A549 (cell line): ENCODE measurements at regions not wholly inside any gene's neighbourhood (a gene's known extent, or its start where the extent isn't known, plus 50 kb on each side); places are given as distances from the start of the nearest gene placed in this dataset.

ENCODE experiments used
- ATAC-seq, 2 experiments: fragments of 200-7000 bp in 1 of 2; fragments of >200 bp in 1 of 2; cut with Nextera tagmentation in 1 of 2; cut with Tn5 transposase in 1 of 2; 3 replicates each; pipeline versions ENCODE4 v1.8.0 to v1.9.1; 2018 to 2020; ENCODE audit warnings: mild to moderate bottlenecking in 1 of 2, moderate library complexity in 1 of 2
- CTCF ChIA-PET: fragments of 300-600 bp; sonication (Branson Sonifier 250); formaldehyde crosslinking; extraction: SDS; loops from one replicate; lab custom pipeline; 2021; ENCODE audit warnings: antibody characterized with exemption, inconsistent platforms; lab: Yijun Ruan, JAX
- POLR2A ChIA-PET: fragments of 350-600 bp; formaldehyde crosslinking; extraction: SDS; loops from one replicate; lab custom pipeline; 2021; ENCODE audit warnings: antibody characterized with exemption, inconsistent platforms; lab: Yijun Ruan, JAX
- DNase-seq, 2 experiments: peaks; one replicate each; pipeline versions ENCODE4 v3.0.0 to v3.0.0-alpha.2; 2011 to 2016; ENCODE audit warnings: low read depth in 1 of 2, low spot score in 1 of 2
- FAIRE-seq: peaks from 2 replicates; lab custom pipeline; 2011; peaks lifted over from hg19 to GRCh38; lab: Jason Lieb, UNC
- H3K27ac ChIP-seq, 2 experiments: fragments of >200 bp; sonication (Bioruptor Twin); formaldehyde crosslinking; 3 replicates each; pipeline ENCODE4 v1.5.1; 2016 to 2017
- H3K4me1 ChIP-seq: fragments of >200 bp; sonication (Bioruptor Twin); formaldehyde crosslinking; 3 replicates; pipeline ENCODE4 v1.6.1; 2016
- H3K4me2 ChIP-seq: fragments of >200 bp; sonication (Bioruptor Twin); formaldehyde crosslinking; 3 replicates; pipeline ENCODE4 v1.6.1; 2016
- H3K4me3 ChIP-seq: fragments of >200 bp; sonication (Bioruptor Twin); formaldehyde crosslinking; 3 replicates; pipeline ENCODE4 v1.5.1; 2016
- H3K9me3 ChIP-seq: fragments of >200 bp; sonication (Bioruptor Twin); formaldehyde crosslinking; 3 replicates; pipeline ENCODE4 v1.6.1; 2016
- BCL3 ChIP-seq: fragments of >200 bp; sonication (Bioruptor Twin); formaldehyde crosslinking; IDR thresholded peaks from 3 replicates; pipeline ENCODE4 v1.6.1; 2016
- BHLHE40 ChIP-seq: IDR thresholded peaks from 2 replicates; pipeline ENCODE4 v1.6.1; 2012; ENCODE audit warnings: low read depth, low read length, inconsistent platforms
- CBX2 ChIP-seq: fragments of 200-600 bp; sonication (generic); IDR thresholded peaks from 2 replicates; pipeline ENCODE4 v1.6.1; 2016; ENCODE audit warnings: low read depth, mild to moderate bottlenecking, borderline replicate concordance
- CBX8 ChIP-seq: fragments of 200-600 bp; sonication (generic); IDR thresholded peaks from 2 replicates; pipeline ENCODE4 v1.6.1; 2016
- CHD2 ChIP-seq: fragments of 150-350 bp; IDR thresholded peaks from 2 replicates; pipeline ENCODE4 v1.6.1; 2014; ENCODE audit warnings: low read length; ENCODE audit not compliant: partially characterized antibody
- CTCF ChIP-seq: fragments of >200 bp; sonication (Bioruptor Twin); formaldehyde crosslinking; IDR thresholded peaks from 3 replicates; pipeline ENCODE4 v1.5.1; 2016
- EHMT2 ChIP-seq: fragments of 200-600 bp; sonication (generic); IDR thresholded peaks from 2 replicates; pipeline ENCODE4 v1.6.1; 2016; ENCODE audit warnings: antibody characterized with exemption, low read depth, mild to moderate bottlenecking, moderate library complexity
- ELK1 ChIP-seq: fragments of 150-350 bp; IDR thresholded peaks from 2 replicates; pipeline ENCODE4 v1.6.1; 2014; ENCODE audit warnings: low read depth, mild to moderate bottlenecking, low read length
- ESRRA ChIP-seq: fragments of 150-350 bp; IDR thresholded peaks from 2 replicates; pipeline ENCODE4 v1.6.1; 2014; ENCODE audit warnings: mild to moderate bottlenecking, low read length, borderline replicate concordance
- FOSL2 ChIP-seq, 2 experiments: fragments of 450-650 bp in 1 of 2; fragments of >200 bp in 1 of 2; sonication (Bioruptor Twin) in 1 of 2; formaldehyde crosslinking; IDR thresholded peaks; 2 replicates each; pipeline versions ENCODE4 v1.5.0 to v1.6.1; 2016 to 2020; ENCODE audit warnings: mild to moderate bottlenecking in 1 of 2, moderate library complexity in 1 of 2
- GATA3 ChIP-seq: IDR thresholded peaks from 2 replicates; pipeline ENCODE4 v1.6.1; 2012; ENCODE audit warnings: borderline replicate concordance
- HDAC2 ChIP-seq: fragments of 200-600 bp; sonication (generic); IDR thresholded peaks from 2 replicates; pipeline ENCODE4 v1.6.1; 2016
- HOXB5 ChIP-seq: fragments of 250-450 bp; sonication (Bioruptor Pico); IDR thresholded peaks from 2 replicates; pipeline ENCODE4 v1.5.0; 2020; ENCODE audit warnings: mild to moderate bottlenecking, moderate library complexity
- JUNB ChIP-seq: fragments of >200 bp; sonication (Bioruptor Twin); formaldehyde crosslinking; IDR thresholded peaks from 2 replicates; pipeline ENCODE4 v1.6.1; 2016
- MAFK ChIP-seq: fragments of 450-650 bp; IDR thresholded peaks from 2 replicates; pipeline ENCODE4 v1.6.1; 2014; ENCODE audit not compliant: partially characterized antibody
- MYC ChIP-seq: IDR thresholded peaks from 2 replicates; pipeline ENCODE4 v1.6.1; 2012; ENCODE audit warnings: mild to moderate bottlenecking, inconsistent platforms, low read length, improper control_type of control experiment, borderline replicate concordance
- NPAS2 ChIP-seq: fragments of 250-450 bp; sonication (Bioruptor Pico); IDR thresholded peaks from 2 replicates; pipeline ENCODE4 v1.8.0; 2022; ENCODE audit warnings: mild to moderate bottlenecking, moderate library complexity, borderline replicate concordance
- NR3C1 ChIP-seq: fragments of >200 bp; sonication (Bioruptor Twin); formaldehyde crosslinking; IDR thresholded peaks from 3 replicates; pipeline ENCODE4 v1.6.1; 2017
- PBX3 ChIP-seq: IDR thresholded peaks from 2 replicates; pipeline ENCODE4 v1.6.1; 2012
- RAD21 ChIP-seq, 2 experiments: fragments of >200 bp in 1 of 2; sonication (Bioruptor Twin) in 1 of 2; formaldehyde crosslinking in 1 of 2; IDR thresholded peaks in 1 of 2; conservative IDR thresholded peaks in 1 of 2; 2 replicates in 1 of 2; 3 replicates in 1 of 2; pipeline ENCODE4 v1.6.1; 2012 to 2018; ENCODE audit warnings: inconsistent platforms in 1 of 2
- RARB ChIP-seq: fragments of 250-450 bp; sonication (Bioruptor Pico); IDR thresholded peaks from 2 replicates; pipeline ENCODE4 v1.8.0; 2021; ENCODE audit warnings: mild to moderate bottlenecking, moderate library complexity
- RCOR1 ChIP-seq: fragments of 150-350 bp; IDR thresholded peaks from 2 replicates; pipeline ENCODE4 v1.6.1; 2014; ENCODE audit warnings: antibody characterized with exemption, low read length, low read depth
- RNF2 ChIP-seq: fragments of 200-600 bp; sonication (generic); IDR thresholded peaks from 2 replicates; pipeline ENCODE4 v1.6.1; 2016; ENCODE audit warnings: low read depth, mild to moderate bottlenecking, antibody characterized with exemption, moderate library complexity, borderline replicate concordance
- TP53 ChIP-seq: fragments of 250-450 bp; sonication (Bioruptor Pico); IDR thresholded peaks from 2 replicates; pipeline ENCODE4 v1.5.0; 2021; ENCODE audit warnings: mild to moderate bottlenecking, moderate library complexity
- ZC3H11A ChIP-seq: fragments of 450-650 bp; IDR thresholded peaks from 2 replicates; pipeline ENCODE4 v1.6.1; 2014; ENCODE audit warnings: antibody characterized with exemption, mild to moderate bottlenecking
- ZFP36 ChIP-seq: fragments of 450-650 bp; IDR thresholded peaks from 2 replicates; pipeline ENCODE4 v1.6.1; 2014; ENCODE audit warnings: borderline replicate concordance; ENCODE audit not compliant: partially characterized antibody
- ZNF302 ChIP-seq: fragments of 250-450 bp; sonication (Bioruptor Pico); IDR thresholded peaks from 2 replicates; pipeline ENCODE4 v1.9.0; 2021; ENCODE audit warnings: inconsistent platforms, mild to moderate bottlenecking, moderate library complexity
- ZSCAN20 ChIP-seq: fragments of 250-450 bp; sonication (Bioruptor Pico); IDR thresholded peaks from 2 replicates; pipeline ENCODE4 v1.8.0; 2022; ENCODE audit warnings: mild to moderate bottlenecking, moderate library complexity
- WGBS: methylation state at CpG from one replicate; pipeline ENCODE4 v1.1.6; 2017; ENCODE audit errors: missing lambda C conversion rate; 5-methylcytosine and 5-hydroxymethylcytosine counted together

- H3K27ac ChIP-seq, result no peak overlapping the region
- no peaks in the 10 kb centered on the region for H3K4me1 ChIP-seq
- DNase-seq (no peak), FAIRE-seq (no peak), ATAC-seq (no peak)
- TF ChIP-seq NR3C1, result no peak
- no peak for TF ChIP-seq CTCF
- TF ChIP-seq ESRRA, result no peak
- no peak for TF ChIP-seq RNF2
- TF ChIP-seq FOSL2 (IDR thresholded peaks at IDR 0.05), result no peak
- no peak for TF ChIP-seq FOSL2 (CRISPR knock-in tag; IDR thresholded peaks at IDR 0.05)
- no peak for TF ChIP-seq CBX8
- TF ChIP-seq HDAC2, result no peak
- TF ChIP-seq RCOR1, result no peak
- no peak for TF ChIP-seq BCL3
- TF ChIP-seq GATA3, result no peak
- no peak for TF ChIP-seq ZFP36
- TF ChIP-seq HOXB5 (CRISPR knock-in tag), result no peak
- TF ChIP-seq CHD2, result no peak
- TF ChIP-seq ZSCAN20, result no peak
- ChIA-PET POLR2A (no interaction called here), CTCF (no interaction called here)
- WGBS, result 0% methylated on average over 4 of the region's 4 CpGs
- no peaks in the 10 kb centered on the region for H3K9me3 ChIP-seq
- no peak overlapping the region for H3K4me3 ChIP-seq
- no peak overlapping the region for H3K4me2 ChIP-seq
These were observed 286.9 kb upstream of the CELF4 start for GRCh38 chr18:37852464-37852863.

GRCh38 chr18:37847544-37847943 lies 281.9 kb upstream of the CELF4 start:
- ATAC-seq (no peak), DNase-seq (no peak), FAIRE-seq (no peak)
- H3K4me3 ChIP-seq, result no peak overlapping the region
- H3K9me3 ChIP-seq, result no peaks in the 10 kb centered on the region
- H3K27ac ChIP-seq, result no peak overlapping the region
- 7% methylated on average over 3 of the region's 3 CpGs for WGBS
- no peaks in the 10 kb centered on the region for H3K4me1 ChIP-seq
- CTCF ChIA-PET, result no interaction called here
- POLR2A ChIA-PET, result no interaction called here
- no peak overlapping the region for H3K4me2 ChIP-seq
- TF ChIP-seq ZC3H11A (no peak), RARB (CRISPR knock-in tag) (no peak), BHLHE40 (no peak), RNF2 (no peak), ZFP36 (no peak), ELK1 (no peak), MAFK (no peak), NPAS2 (no peak), ZNF302 (CRISPR knock-in tag) (no peak), PBX3 (no peak), RAD21 (conservative IDR thresholded peaks at IDR 0.05 in 1 of 2, IDR thresholded peaks at IDR 0.05 in 1 of 2) (no peak), CTCF (no peak), TP53 (CRISPR knock-in tag) (no peak), HOXB5 (CRISPR knock-in tag) (no peak), CBX2 (no peak), JUNB (no peak), MYC (no peak), GATA3 (no peak), EHMT2 (no peak)
